ENCODE measurements at regions not wholly inside any gene's neighbourhood (a gene's known extent, or its start where the extent isn't known, plus 50 kb on each side); places are given as distances from the start of the nearest gene placed in this dataset.
"Not testable (repeated sequence)": the region's sequence is repeated elsewhere in the genome, so short reads cannot be mapped to it uniquely, and the experiment has no call there.

DNA sequence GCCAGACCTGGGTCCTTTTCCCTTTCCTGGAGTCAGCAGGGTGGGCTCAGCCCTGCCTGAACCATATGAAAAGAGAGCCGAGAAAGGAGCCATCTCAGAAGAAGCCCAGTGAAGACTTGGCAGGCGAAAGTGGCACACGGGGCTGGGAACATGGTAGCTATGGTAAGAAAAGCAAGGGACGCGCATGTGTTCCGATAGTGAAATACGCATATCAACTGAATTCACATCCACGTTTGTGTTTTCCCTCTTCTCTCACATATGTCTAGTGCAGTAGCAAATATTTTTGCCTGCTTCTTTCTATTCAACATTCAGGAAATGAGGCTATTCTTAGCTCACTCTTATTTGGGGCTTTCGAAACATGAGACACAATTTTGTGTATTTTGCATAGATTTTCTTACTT, 54.1 kb upstream of the PEG3 start:
- ATAC-seq (replicated peaks in 6 of 8), result no peak
- Histone ChIP-seq H3K4me1 (replicated peaks in 1 of 2) (no peaks in the 10 kb centered on the region), H3K4me3 (no peak overlapping the region), H3K27ac (no peak overlapping the region)
- in situ Hi-C loops (cut with MboI; ENCODE audit: low pct_unique_long_range_greater_than_20kb in 2 of 9, low sequenced_read_pairs in 9 of 9, unreplicated experiment in 9 of 9), result no loop called here
- WGBS, 10 experiments, result 40 to 83% (median 59%) methylated on average over 1 to 8 of the region's 9 CpGs

DNA sequence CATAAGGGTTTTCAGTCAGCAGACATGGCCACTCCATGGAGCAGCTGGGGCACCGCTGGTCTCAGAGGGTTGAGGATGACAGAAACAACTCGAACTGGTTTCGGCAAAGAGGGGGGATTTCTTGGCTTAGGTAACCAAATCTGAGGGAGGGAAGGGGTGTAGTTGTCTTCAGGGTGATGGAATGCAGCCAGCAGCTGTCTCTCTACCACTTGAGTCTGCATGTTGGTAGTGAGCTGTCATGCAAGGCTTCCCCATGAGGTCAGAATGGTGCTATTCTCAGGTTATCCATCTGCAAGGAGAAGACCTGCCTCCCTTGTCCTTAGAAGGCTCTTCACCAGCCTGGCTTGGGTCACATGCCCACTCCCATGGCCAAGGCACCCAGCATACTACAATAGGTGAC, 55.6 kb upstream of the PEG3 start:
- Histone ChIP-seq H3K27ac (no peak overlapping the region), H3K4me3 (no peak overlapping the region), H3K4me1 (replicated peaks in 1 of 2) (no peaks in the 10 kb centered on the region)
- in situ Hi-C loops (cut with MboI; ENCODE audit: low pct_unique_long_range_greater_than_20kb in 2 of 9, low sequenced_read_pairs in 9 of 9, unreplicated experiment in 9 of 9), result no loop called here
- ATAC-seq (replicated peaks in 6 of 8), result no peak
- 6 to 67% (median 41%) methylated on average over 1 to 3 of the region's 3 CpGs; no CpG with 5 or more reads in 6 of the 10 experiments for WGBS, 10 experiments

DNA sequence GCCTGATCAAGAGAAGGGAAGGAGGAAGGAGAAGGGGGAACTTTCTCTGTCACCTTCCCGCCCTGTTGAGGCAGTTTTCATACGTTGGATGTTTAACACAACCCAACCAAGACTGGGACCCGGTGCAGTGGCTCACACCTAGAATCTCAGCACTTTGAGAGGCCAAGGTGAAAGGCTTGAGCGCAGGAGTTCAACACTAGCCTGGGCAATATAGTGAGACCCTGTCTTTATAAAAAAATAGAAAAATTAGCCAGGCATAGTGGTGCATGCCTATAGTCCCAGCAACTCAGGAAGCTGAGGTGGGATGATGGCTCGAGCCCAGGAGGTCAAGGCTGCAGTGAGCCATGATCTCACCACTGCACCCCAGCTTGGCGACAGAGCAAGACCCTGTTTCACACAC, 59.4 kb upstream of the PEG3 start:
- in situ Hi-C loops (cut with MboI; ENCODE audit: low pct_unique_long_range_greater_than_20kb in 2 of 9, low sequenced_read_pairs in 9 of 9, unreplicated experiment in 9 of 9), result no loop called here
- ATAC-seq (replicated peaks in 6 of 8), result no peak
- Histone ChIP-seq H3K27ac (no peak overlapping the region), H3K4me3 (no peak overlapping the region), H3K4me1 (replicated peaks in 1 of 2) (no peaks in the 10 kb centered on the region)
- WGBS, 10 experiments, result 0 to 33% (median 20%) methylated on average over 1 to 6 of the region's 6 CpGs; no CpG with 5 or more reads in 3 of the 10 experiments

DNA sequence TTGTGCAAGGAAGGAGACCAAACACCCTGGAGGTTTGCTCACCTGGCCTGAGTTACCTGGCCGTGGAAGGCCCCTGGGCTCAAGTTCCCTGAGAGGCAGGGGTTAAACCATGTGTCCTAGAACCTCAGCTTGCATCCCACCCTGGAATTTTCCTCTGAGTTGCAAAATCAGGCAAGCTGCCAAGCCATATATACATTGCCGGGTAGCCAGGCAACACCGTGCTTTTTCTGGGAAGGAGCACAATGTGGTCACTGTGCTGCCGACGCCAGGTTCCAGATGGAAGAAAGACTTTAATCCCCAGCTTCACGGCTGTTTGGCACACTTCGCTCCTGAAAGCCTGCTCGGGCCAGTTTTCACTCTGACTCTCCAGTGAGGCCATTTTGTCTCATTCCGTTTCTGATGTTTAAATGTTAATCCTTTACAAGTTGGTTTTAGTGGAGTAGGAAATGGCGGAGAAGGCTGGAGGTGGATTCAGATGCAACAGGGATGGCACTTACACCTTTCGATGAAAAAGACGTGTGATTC, 60.1 kb upstream of the PEG3 start:
- Histone ChIP-seq H3K4me3 (no peak overlapping the region), H3K4me1 (replicated peaks in 1 of 2) (no peaks in the 10 kb centered on the region), H3K27ac (no peak overlapping the region)
- peak in 2 of 8 experiments; percentile 49 to 75 for ATAC-seq (replicated peaks in 6 of 8)
- WGBS, 10 experiments, result 0 to 92% (median 36%) methylated on average over 1 to 10 of the region's 12 CpGs
- in situ Hi-C loops (cut with MboI; ENCODE audit: low pct_unique_long_range_greater_than_20kb in 2 of 9, low sequenced_read_pairs in 9 of 9, unreplicated experiment in 9 of 9), result no loop called here

DNA sequence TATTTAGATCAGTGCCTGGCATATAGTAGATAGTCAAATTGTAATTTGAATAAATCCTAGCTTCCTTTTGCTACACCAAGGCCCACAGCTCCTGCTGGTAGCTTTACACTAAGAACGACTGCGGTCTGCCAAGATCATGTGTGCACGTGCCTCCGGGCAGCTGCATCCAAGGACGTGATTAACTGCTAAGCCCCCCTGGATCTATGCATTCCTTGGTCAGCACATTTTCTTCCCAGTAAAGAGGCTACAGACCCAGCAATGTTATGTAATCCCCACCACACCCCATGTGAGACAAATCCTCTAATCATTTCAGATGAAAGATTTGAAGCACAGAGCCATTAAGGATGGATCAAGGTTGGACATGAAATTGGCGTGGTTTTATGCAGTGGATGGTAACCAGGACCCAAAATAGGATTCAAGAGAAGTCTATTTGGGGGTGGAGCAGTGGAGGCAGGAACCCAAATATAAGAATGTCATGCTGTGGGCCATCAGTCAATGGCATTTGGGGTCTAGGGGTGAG, 65.2 kb upstream of the PEG3 start:
- 0 to 70% (median 21%) methylated on average over 1 to 6 of the region's 6 CpGs; no CpG with 5 or more reads in 4 of the 10 experiments for WGBS, 10 experiments
- in situ Hi-C loops (cut with MboI; ENCODE audit: low pct_unique_long_range_greater_than_20kb in 2 of 9, low sequenced_read_pairs in 9 of 9, unreplicated experiment in 9 of 9), result no loop called here
- ATAC-seq (replicated peaks in 6 of 8), result no peak

DNA sequence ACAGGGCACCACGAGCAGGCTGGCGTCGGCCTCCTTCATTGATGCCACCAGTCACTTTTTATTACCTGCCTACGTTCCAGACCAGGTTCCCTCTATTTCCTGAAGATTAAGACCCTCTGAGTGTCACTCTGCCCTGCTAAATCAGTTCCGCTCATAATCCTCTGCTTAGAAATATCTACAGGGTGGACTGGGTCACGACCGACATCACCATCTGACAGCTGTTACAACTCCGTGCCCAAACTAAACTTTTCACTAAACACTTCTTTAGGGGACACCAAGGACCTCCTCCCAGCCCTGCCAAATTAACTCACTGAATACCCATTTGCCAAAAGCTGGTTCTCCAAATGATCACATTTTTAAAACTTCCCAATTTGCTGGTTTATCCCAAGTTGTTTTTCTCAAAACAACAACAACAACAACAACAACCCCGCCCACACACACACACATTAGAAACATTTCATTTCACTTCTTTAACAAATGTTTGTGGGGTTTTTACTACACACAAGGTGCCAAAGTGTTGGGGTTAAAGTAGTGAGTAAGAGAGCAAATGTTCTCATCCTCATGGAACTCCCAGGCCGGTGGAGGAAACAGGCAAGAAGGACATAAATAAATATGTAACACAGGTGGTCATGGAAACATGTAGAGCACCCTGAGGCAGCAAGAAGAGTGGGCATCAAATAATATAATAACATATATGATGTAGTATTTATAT, 72.0 kb upstream of the PEG3 start:
- in situ Hi-C loops (cut with MboI; ENCODE audit: low pct_unique_long_range_greater_than_20kb in 2 of 9, low sequenced_read_pairs in 9 of 9, unreplicated experiment in 9 of 9), result no loop called here
- no peak overlapping the region for H3K4me3 ChIP-seq
- ATAC-seq (replicated peaks in 6 of 8), result no peak
- H3K27ac ChIP-seq, result no peak overlapping the region
- 3 to 80% (median 33%) methylated on average over 3 to 9 of the region's 10 CpGs for WGBS, 10 experiments
- H3K4me1 ChIP-seq (replicated peaks in 1 of 2), result no peaks in the 10 kb centered on the region

More for the DNA sequence above, 65.2 kb upstream of the PEG3 start:
- no peak overlapping the region for H3K4me3 ChIP-seq
- H3K27ac ChIP-seq, result no peak overlapping the region
- H3K4me1 ChIP-seq (replicated peaks in 1 of 2), result no peaks in the 10 kb centered on the region

DNA sequence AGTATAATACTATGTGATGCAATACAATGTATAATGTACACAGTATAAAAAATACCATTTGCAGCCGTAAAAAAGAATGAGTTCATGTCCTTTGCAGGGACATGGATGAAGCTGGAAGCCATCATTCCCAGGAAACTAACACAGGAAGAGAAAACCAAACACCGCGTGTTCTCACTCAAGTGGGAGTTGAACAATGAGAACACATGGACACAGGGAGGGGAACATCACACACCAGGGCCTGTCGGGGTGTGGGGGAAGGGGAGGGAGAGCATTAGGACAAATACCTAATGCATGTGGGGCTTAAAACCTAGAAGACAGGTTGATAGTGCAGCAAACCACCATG, 72.6 kb upstream of the PEG3 start:
- H3K27ac ChIP-seq; H3K4me3 ChIP-seq; in situ Hi-C loops (cut with MboI; ENCODE audit: low pct_unique_long_range_greater_than_20kb in 2 of 9, low sequenced_read_pairs in 9 of 9, unreplicated experiment in 9 of 9); ATAC-seq (replicated peaks in 6 of 8); H3K4me1 ChIP-seq (replicated peaks in 1 of 2): not testable (repeated sequence)
- 0 to 76% (median 0%) methylated on average over 1 to 3 of the region's 4 CpGs; no CpG with 5 or more reads in 5 of the 10 experiments for WGBS, 10 experiments

DNA sequence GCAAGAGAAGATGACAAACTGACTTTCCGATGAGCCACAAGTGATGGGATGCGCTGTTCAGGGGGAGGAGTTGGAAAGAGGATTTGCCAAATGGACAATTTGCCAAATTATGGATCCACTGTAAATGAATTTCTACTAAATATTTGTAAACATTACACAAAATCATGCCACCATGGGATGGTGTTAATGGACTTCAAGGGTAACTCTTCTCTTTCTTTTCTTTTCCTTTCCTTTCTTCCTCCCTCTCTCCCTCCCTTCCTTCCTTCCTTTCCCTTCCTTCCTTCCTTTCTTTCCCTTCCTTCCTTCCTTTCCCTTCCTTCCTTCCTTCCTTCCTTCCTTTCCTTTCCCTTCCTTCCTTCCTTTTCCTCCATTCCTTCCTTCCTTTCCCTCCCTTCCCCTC, 76.0 kb upstream of the PEG3 start:
- Histone ChIP-seq H3K4me3 (no peak overlapping the region), H3K27ac (no peak overlapping the region), H3K4me1 (replicated peaks in 1 of 2) (no peaks in the 10 kb centered on the region)
- in situ Hi-C loops (cut with MboI; ENCODE audit: low pct_unique_long_range_greater_than_20kb in 2 of 9, low sequenced_read_pairs in 9 of 9, unreplicated experiment in 9 of 9), result no loop called here
- WGBS, 10 experiments, result 28 to 80% (median 46%) methylated on average over 1 to 2 of the region's 2 CpGs; no CpG with 5 or more reads in 4 of the 10 experiments
- ATAC-seq (replicated peaks in 6 of 8), result no peak

DNA sequence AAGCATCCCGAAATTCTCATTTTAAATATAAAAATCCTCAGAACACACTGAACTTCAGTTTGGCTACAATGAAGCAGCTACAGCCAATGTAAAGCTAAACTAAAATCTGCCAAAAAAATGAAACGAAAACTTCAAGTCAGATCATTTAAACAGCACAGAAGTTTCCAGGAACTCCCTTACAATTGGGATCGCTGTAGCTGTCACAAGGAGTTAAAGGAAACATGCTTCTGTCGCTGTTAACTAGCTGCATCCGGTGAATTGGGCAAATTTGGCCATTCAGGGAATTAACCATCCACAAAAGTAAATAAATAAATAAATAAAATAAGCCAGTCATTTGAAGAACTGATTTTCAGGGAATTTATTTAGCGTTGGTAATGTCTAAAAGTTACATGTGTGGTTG, 77.0 kb upstream of the PEG3 start:
- Histone ChIP-seq H3K4me3 (no peak overlapping the region), H3K4me1 (replicated peaks in 1 of 2) (no peaks in the 10 kb centered on the region), H3K27ac (no peak overlapping the region)
- in situ Hi-C loops (cut with MboI; ENCODE audit: low pct_unique_long_range_greater_than_20kb in 2 of 9, low sequenced_read_pairs in 9 of 9, unreplicated experiment in 9 of 9), result no loop called here
- WGBS, 10 experiments, result 0 to 70% (median 18%) methylated on average over 1 to 6 of the region's 6 CpGs
- no peak for ATAC-seq (replicated peaks in 6 of 8)

DNA sequence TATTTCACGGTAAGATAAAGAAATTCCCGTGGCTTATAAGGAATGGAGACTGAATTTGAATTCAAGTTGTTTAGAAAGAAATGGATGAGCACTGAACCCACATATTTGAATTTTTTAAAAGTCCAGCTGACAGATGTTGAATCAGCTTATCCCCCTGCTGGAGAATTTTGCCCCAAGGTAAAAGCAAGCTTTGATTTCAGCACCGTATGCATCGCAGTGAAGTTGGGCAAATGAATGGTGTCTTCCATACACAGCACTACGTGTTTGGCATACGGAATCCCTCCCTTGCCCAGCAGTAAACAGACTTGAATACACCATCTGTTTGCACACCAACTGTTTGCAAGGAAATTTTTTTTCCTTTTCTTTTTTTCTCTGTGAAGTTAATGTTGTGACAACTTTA, 77.5 kb upstream of the PEG3 start:
- WGBS, 10 experiments, result 3 to 85% (median 34%) methylated on average over 1 to 6 of the region's 6 CpGs; no CpG with 5 or more reads in 1 of the 10 experiments
- H3K4me3 ChIP-seq, result no peak overlapping the region
- H3K4me1 ChIP-seq (replicated peaks in 1 of 2), result no peaks in the 10 kb centered on the region
- no peak overlapping the region for H3K27ac ChIP-seq
- in situ Hi-C loops (cut with MboI; ENCODE audit: low pct_unique_long_range_greater_than_20kb in 2 of 9, low sequenced_read_pairs in 9 of 9, unreplicated experiment in 9 of 9), result no loop called here
- ATAC-seq (replicated peaks in 6 of 8), result no peak

DNA sequence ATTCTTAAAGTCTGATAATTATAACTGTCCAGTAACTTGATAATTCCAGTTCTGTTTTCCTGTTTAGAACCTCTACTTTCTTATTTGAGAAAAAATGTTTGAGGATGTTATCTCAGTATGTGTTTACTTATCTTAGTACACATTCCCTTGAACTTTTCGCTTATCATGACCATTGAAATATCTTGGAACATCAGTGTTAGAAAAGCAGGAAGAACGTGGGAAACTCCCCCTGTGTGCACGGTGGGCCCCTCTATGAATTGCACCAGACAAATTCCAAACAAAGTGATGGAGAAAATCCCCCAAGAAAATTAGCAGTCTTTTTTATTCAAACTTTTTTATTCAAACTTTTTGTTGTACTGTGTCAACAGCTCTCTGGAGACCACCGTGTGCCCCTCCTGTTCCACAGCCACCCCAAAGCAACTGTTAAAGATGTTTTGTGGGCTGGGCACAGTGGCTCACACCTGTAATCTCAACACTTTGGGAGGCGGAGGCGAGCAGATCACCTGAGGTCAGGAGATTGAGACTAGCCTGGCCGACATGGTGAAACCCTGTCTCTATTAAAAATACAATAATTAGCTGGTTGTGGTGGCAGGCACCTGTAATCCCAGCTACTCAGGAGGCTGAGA, 78.3 kb upstream of the PEG3 start:
- Histone ChIP-seq H3K4me1 (replicated peaks in 1 of 2) (no peaks in the 10 kb centered on the region), H3K4me3 (no peak overlapping the region), H3K27ac (no peak overlapping the region)
- ATAC-seq (replicated peaks in 6 of 8), result no peak
- 0 to 85% (median 19%) methylated on average over 1 to 7 of the region's 7 CpGs for WGBS, 10 experiments
- in situ Hi-C loops (cut with MboI; ENCODE audit: low pct_unique_long_range_greater_than_20kb in 2 of 9, low sequenced_read_pairs in 9 of 9, unreplicated experiment in 9 of 9), result no loop called here

DNA sequence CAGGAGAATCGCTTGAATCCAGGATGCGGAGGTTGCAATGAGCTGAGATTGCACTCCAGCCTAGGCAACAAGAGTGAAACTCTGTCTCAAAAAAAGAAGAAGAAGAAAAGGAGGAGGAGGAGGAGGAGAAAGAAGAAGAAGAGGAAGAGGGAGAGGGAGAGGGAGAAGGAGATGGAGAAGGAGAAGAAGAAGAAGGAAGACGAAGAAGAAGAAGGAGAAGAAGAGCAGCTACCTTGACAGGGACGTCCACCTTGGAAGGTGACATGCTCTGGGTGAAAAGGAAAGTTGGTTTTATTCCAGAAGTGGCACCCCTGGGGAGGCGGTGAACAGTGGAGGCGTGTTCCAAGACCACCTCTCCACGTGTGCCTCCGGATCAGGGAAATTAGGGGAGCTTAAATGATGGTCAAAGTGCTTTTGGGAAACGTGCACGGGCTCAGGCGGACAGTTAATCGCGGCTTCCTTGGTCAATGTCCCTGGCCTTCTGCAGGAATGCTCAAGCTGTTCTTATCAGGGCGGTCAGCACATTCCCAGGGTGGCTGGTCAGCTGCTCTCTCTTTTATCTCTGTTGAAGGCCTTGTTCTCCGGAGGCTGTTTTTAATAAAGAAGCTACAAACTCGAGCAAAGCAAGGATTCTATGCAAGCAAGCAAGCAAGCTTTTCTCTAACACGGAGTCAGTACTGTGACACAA, 78.9 kb upstream of the PEG3 start:
- H3K27ac ChIP-seq, result no peak overlapping the region
- 27 to 62% (median 38%) methylated on average over 5 to 16 of the region's 17 CpGs for WGBS, 10 experiments
- H3K4me1 ChIP-seq (replicated peaks in 1 of 2), result no peaks in the 10 kb centered on the region
- H3K4me3 ChIP-seq, result no peak overlapping the region
- no peak for ATAC-seq (replicated peaks in 6 of 8)
- in situ Hi-C loops (cut with MboI; ENCODE audit: low pct_unique_long_range_greater_than_20kb in 2 of 9, low sequenced_read_pairs in 9 of 9, unreplicated experiment in 9 of 9), result no loop called here

DNA sequence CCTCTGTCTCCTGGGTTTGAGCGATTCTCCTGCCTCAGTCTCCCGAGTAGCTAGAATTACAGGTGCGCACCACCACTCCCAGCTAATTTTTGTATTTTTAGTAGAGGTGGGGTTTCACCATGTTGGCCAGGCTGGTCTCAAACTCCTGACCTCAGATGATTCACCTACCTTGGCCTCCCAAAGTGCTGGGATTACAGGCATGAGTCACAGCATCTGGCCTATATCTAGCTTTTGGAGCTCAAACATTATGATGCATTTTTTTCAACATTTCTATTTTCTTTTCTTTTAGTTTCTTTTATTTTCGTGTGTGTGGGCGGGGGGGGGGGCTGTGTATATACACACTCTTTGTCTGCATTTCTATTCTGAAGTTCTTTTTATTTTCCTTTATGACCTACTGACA, 85.6 kb upstream of the PEG3 start:
- WGBS, 10 experiments, result 0 to 66% (median 32%) methylated on average over 1 to 5 of the region's 5 CpGs
- ATAC-seq (replicated peaks in 6 of 8); in situ Hi-C loops (cut with MboI; ENCODE audit: low pct_unique_long_range_greater_than_20kb in 2 of 9, low sequenced_read_pairs in 9 of 9, unreplicated experiment in 9 of 9); H3K4me3 ChIP-seq; H3K27ac ChIP-seq; H3K4me1 ChIP-seq (replicated peaks in 1 of 2): not testable (repeated sequence)
